Natural killer cell (primary cell): ENCODE measurements at regions not wholly inside any gene's neighbourhood (a gene's known extent, or its start where the extent isn't known, plus 50 kb on each side); places are given as distances from the start of the nearest gene placed in this dataset.

Experiments used
- ATAC-seq, 3 donors: fragments of 150-1000 bp in 2 of 3; fragments of 200-7000 bp in 1 of 3; cut with Tn5 transposase; 1 replicate in 1 of 3; 2 replicates in 2 of 3; pipeline ENCODE4 v1.10.0; 2021; ENCODE audit warnings: mild to moderate bottlenecking in 2 of 3, moderate library complexity in 2 of 3
- DNase-seq, 2 donors: peaks; one replicate each; pipeline versions ENCODE4 v3.0.0 to v3.0.0-alpha.2; 2013 to 2021; ENCODE audit warnings: mixed read lengths in 1 of 2
- H3K27ac ChIP-seq: one replicate; pipeline ENCODE4 v1.5.1; 2013; ENCODE audit warnings: mild to moderate bottlenecking, low read length
- H3K27me3 ChIP-seq: one replicate; pipeline ENCODE4 v1.6.1; 2013; ENCODE audit warnings: low read length; ENCODE audit not compliant: control insufficient read depth, insufficient read depth
- H3K36me3 ChIP-seq: one replicate; pipeline ENCODE4 v1.6.1; 2013; ENCODE audit warnings: low read length; ENCODE audit not compliant: control insufficient read depth, insufficient read depth
- H3K4me1 ChIP-seq: one replicate; pipeline ENCODE4 v1.6.1; 2013; ENCODE audit warnings: low read length; ENCODE audit not compliant: control insufficient read depth, insufficient read depth
- H3K4me3 ChIP-seq: one replicate; pipeline ENCODE4 v1.5.1; 2013; ENCODE audit warnings: low read length
- H3K9me3 ChIP-seq: one replicate; pipeline ENCODE4 v1.6.1; 2013; ENCODE audit warnings: low read length; ENCODE audit not compliant: control insufficient read depth, insufficient read depth
- H3K27ac Mint-ChIP-seq, 2 donors: one replicate each; pipeline ENCODE4 v1.8.0; 2022; ENCODE audit warnings: mild to moderate bottlenecking in 2 of 2, mixed read lengths in 2 of 2, moderate library complexity in 1 of 2
- H3K27me3 Mint-ChIP-seq, 2 donors: one replicate each; pipeline ENCODE4 v1.8.0; 2022; ENCODE audit warnings: low read depth in 2 of 2, mixed read lengths in 2 of 2
- H3K36me3 Mint-ChIP-seq: one replicate; pipeline ENCODE4 v1.8.0; 2022; ENCODE audit warnings: mixed read lengths
- H3K4me1 Mint-ChIP-seq, 2 donors: one replicate each; pipeline ENCODE4 v1.8.0; 2022; ENCODE audit warnings: mixed read lengths in 2 of 2
- H3K4me3 Mint-ChIP-seq: one replicate; pipeline ENCODE4 v1.8.0; 2022; ENCODE audit warnings: mild to moderate bottlenecking, moderate library complexity, mixed read lengths
- H3K9me3 Mint-ChIP-seq, 2 donors: one replicate each; pipeline ENCODE4 v1.8.0; 2022; ENCODE audit warnings: mixed read lengths in 2 of 2
- WGBS: methylation state at CpG from one replicate; pipeline ENCODE4 v1.1.7; 2013; ENCODE audit warnings: missing lambda C conversion rate; ENCODE audit not compliant: insufficient coverage; 5-methylcytosine and 5-hydroxymethylcytosine counted together
- intact Hi-C: fragments of 100-400 bp; cut with micrococcal nuclease; formaldehyde crosslinking; loops from one replicate; pipeline ENCODE4 v1.14.2; 2022
- TF ChIP-seq, protein P1 (sequence below): fragments of 200-600 bp; IDR thresholded peaks from one replicate; pipeline ENCODE4 v1.8.0; 2022; ENCODE audit warnings: antibody characterized with exemption

DNA sequence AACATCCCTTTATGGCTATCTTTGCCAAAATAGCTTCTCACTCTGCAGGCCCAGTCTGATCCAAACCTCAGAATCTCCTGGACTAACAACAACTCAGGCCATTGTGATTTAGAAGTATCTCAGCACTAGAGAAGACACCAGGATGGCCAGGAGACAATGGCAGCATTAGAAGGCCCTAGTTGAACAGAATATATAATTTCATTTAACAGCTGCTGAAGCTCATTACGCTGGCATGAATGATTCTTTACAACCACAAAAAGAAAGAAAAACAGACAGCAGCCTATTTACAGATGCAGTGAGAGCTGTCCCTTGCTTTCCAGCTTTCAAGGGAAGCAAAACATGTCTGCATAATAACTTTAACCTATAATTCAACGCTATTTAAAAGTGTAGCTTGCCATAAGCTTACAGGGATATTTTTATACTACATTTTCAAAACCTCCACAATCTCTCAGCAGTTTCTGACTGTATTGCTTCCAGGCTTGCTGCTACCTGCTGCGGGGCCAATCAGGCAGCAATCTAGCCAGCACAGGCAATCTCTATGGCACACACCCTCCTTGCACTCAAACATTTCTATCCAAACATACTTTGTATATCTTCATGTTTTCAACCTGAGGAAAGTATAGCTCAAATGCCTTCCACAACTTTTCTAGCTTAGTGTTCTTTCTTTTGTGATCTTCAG is 107.3 kb downstream of the OGFRL1 start:
- DNase-seq (no peak), ATAC-seq (no peak)
- peaks cover 0 to 2% of the 10 kb centered on the region in 2 donors for H3K9me3 Mint-ChIP-seq
- peaks cover 6 to 7% of the 10 kb centered on the region in 2 donors for H3K27me3 Mint-ChIP-seq
- no peaks in the 10 kb centered on the region for H3K36me3 Mint-ChIP-seq
- no peak overlapping the region for H3K4me3 Mint-ChIP-seq
- no peak overlapping the region for H3K27ac Mint-ChIP-seq
- 89% methylated on average over 3 of the region's 3 CpGs for WGBS
- no peaks in the 10 kb centered on the region for H3K9me3 ChIP-seq
- intact Hi-C loops = no loop called here
- H3K4me1 ChIP-seq = no peaks in the 10 kb centered on the region
- no peaks in the 10 kb centered on the region for H3K4me1 Mint-ChIP-seq
- TF ChIP-seq, protein P1, sequence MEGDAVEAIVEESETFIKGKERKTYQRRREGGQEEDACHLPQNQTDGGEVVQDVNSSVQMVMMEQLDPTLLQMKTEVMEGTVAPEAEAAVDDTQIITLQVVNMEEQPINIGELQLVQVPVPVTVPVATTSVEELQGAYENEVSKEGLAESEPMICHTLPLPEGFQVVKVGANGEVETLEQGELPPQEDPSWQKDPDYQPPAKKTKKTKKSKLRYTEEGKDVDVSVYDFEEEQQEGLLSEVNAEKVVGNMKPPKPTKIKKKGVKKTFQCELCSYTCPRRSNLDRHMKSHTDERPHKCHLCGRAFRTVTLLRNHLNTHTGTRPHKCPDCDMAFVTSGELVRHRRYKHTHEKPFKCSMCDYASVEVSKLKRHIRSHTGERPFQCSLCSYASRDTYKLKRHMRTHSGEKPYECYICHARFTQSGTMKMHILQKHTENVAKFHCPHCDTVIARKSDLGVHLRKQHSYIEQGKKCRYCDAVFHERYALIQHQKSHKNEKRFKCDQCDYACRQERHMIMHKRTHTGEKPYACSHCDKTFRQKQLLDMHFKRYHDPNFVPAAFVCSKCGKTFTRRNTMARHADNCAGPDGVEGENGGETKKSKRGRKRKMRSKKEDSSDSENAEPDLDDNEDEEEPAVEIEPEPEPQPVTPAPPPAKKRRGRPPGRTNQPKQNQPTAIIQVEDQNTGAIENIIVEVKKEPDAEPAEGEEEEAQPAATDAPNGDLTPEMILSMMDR = no peak
- no peak overlapping the region for H3K27ac ChIP-seq
- H3K4me3 ChIP-seq = no peak overlapping the region
- no peaks in the 10 kb centered on the region for H3K36me3 ChIP-seq
- H3K27me3 ChIP-seq = no peaks in the 10 kb centered on the region

DNA sequence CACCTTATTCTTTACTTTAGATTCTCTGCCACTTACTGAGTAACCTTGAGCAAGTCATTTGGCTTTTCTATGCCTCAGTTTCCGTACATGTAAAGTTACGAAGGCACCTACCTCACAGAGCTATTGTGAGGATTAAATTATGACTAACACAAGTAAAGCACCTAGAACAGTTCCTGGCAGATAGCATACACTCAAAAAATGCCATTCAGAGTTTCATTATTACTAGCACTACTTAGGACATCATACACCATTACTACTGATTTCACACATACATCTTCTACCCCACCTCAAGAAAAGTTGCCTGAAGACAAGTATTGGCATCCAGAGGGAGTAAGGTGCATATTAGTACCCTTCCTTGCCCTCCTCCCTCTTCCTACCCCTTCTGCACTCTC is 107.8 kb downstream of the OGFRL1 start:
- Histone ChIP-seq H3K27me3 (no peaks in the 10 kb centered on the region), H3K36me3 (no peaks in the 10 kb centered on the region), H3K9me3 (no peaks in the 10 kb centered on the region), H3K4me1 (no peaks in the 10 kb centered on the region), H3K4me3 (no peak overlapping the region), H3K27ac (no peak overlapping the region)
- intact Hi-C loops = no loop called here
- no peak overlapping the region for H3K27ac Mint-ChIP-seq
- 100% methylated on average over 1 of the region's 2 CpGs for WGBS
- no peak for ATAC-seq
- H3K4me1 Mint-ChIP-seq = no peaks in the 10 kb centered on the region
- DNase-seq = no peak
- H3K27me3 Mint-ChIP-seq = peaks cover 6 to 7% of the 10 kb centered on the region in 2 donors
- no peak overlapping the region for H3K4me3 Mint-ChIP-seq
- H3K36me3 Mint-ChIP-seq = no peaks in the 10 kb centered on the region
- TF ChIP-seq, protein P1 = no peak
- H3K9me3 Mint-ChIP-seq = peaks cover 0 to 2% of the 10 kb centered on the region in 2 donors

DNA sequence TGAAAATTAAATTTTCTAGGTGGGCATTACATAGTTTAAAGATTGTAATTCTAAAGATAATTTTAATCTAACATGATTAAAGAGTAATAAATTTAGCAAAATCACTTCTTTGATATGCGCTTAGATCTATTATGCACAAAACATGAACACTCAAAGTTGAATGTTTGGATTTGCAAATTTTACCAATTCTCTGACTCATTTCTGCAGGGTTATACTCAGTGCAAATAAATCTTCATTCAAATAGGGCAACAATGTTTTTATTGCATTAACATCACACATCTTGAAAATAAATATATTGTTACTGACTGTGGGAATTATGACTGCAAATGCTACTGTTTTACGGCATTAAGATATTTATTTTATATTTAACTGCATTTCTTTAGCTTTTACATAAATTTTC is 110.7 kb downstream of the OGFRL1 start:
- DNase-seq = no peak
- no peak overlapping the region for H3K27ac Mint-ChIP-seq
- Histone ChIP-seq H3K4me3 (no peak overlapping the region), H3K4me1 (no peaks in the 10 kb centered on the region), H3K36me3 (no peaks in the 10 kb centered on the region), H3K9me3 (no peaks in the 10 kb centered on the region), H3K27ac (no peak overlapping the region), H3K27me3 (no peaks in the 10 kb centered on the region)
- TF ChIP-seq, protein P1 = no peak
- H3K27me3 Mint-ChIP-seq = no peaks in the 10 kb centered on the region
- H3K36me3 Mint-ChIP-seq = no peaks in the 10 kb centered on the region
- intact Hi-C loops = no loop called here
- no peak overlapping the region for H3K4me3 Mint-ChIP-seq
- ATAC-seq = no peak
- H3K9me3 Mint-ChIP-seq = peaks cover 0 to 2% of the 10 kb centered on the region in 2 donors
- H3K4me1 Mint-ChIP-seq = no peaks in the 10 kb centered on the region
- 100% methylated on average over 1 of the region's 2 CpGs for WGBS

DNA sequence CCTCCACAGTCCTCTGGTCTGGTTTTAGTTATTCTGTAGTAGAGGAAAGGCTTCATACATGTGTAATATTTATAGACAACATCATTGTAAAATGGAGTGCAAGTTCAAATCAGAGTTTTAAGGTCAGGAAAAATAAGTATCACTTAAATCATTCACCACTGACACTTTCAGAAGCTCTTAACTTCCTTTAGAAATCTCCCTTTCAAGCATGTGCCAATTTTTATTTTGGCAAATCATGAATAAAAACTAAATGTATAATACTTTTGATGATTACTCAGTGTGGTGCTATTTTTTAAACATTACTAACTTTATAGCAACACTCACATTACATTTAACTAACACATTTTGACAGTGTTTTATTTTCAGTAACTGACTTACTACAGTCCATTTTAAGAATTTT is 112.2 kb downstream of the OGFRL1 start:
- Histone ChIP-seq H3K27ac (no peak overlapping the region), H3K9me3 (no peaks in the 10 kb centered on the region), H3K36me3 (no peaks in the 10 kb centered on the region), H3K4me1 (no peaks in the 10 kb centered on the region), H3K27me3 (no peaks in the 10 kb centered on the region), H3K4me3 (no peak overlapping the region)
- ATAC-seq = no peak
- H3K9me3 Mint-ChIP-seq = peaks cover 0 to 2% of the 10 kb centered on the region in 2 donors
- H3K36me3 Mint-ChIP-seq = no peaks in the 10 kb centered on the region
- H3K27me3 Mint-ChIP-seq = peaks cover 0 to 2% of the 10 kb centered on the region in 2 donors
- TF ChIP-seq, protein P1 = no peak
- H3K4me3 Mint-ChIP-seq = no peak overlapping the region
- H3K27ac Mint-ChIP-seq = no peak overlapping the region
- intact Hi-C loops = no loop called here
- DNase-seq = no peak
- no peaks in the 10 kb centered on the region for H3K4me1 Mint-ChIP-seq
